Cardiac muscle cell (in vitro differentiated cells and primary cell): ENCODE measurements at regions not wholly inside any gene's neighbourhood (a gene's known extent, or its start where the extent isn't known, plus 50 kb on each side); places are given as distances from the start of the nearest gene placed in this dataset.

Source experiments
- DNase-seq, 2 donors: peaks; one replicate each; pipeline versions ENCODE4 v3.0.0 to v3.0.0-alpha.2; 2010 to 2017; ENCODE audit warnings: low read depth in 1 of 2, low spot score in 1 of 2
- H3K27ac ChIP-seq: fragments of 200-600 bp; sonication (generic); 2 replicates; pipeline ENCODE4 v1.5.1; 2016
- H3K27me3 ChIP-seq: fragments of 200-600 bp; sonication (generic); 2 replicates; pipeline ENCODE4 v1.6.0; 2016; ENCODE audit warnings: control low read depth
- H3K36me3 ChIP-seq: fragments of 200-600 bp; sonication (generic); 2 replicates; pipeline ENCODE4 v1.5.1; 2016; ENCODE audit warnings: control low read depth
- H3K4me1 ChIP-seq: fragments of 200-600 bp; sonication (generic); 2 replicates; pipeline ENCODE4 v1.8.1; 2017; ENCODE audit warnings: low read depth, mild to moderate bottlenecking, mixed run types
- H3K4me3 ChIP-seq: fragments of 200-600 bp; sonication (generic); 2 replicates; pipeline ENCODE4 v1.5.1; 2016; ENCODE audit warnings: mild to moderate bottlenecking
- H3K9me3 ChIP-seq: fragments of 200-600 bp; sonication (generic); 2 replicates; pipeline ENCODE4 v1.5.1; 2017; ENCODE audit warnings: low read depth, mild to moderate bottlenecking, control low read depth
- TF ChIP-seq, protein P1 (sequence below): IDR thresholded peaks from 2 replicates; pipeline ENCODE4 v1.5.1; 2012; ENCODE audit warnings: low read depth, mild to moderate bottlenecking, low read length

DNA sequence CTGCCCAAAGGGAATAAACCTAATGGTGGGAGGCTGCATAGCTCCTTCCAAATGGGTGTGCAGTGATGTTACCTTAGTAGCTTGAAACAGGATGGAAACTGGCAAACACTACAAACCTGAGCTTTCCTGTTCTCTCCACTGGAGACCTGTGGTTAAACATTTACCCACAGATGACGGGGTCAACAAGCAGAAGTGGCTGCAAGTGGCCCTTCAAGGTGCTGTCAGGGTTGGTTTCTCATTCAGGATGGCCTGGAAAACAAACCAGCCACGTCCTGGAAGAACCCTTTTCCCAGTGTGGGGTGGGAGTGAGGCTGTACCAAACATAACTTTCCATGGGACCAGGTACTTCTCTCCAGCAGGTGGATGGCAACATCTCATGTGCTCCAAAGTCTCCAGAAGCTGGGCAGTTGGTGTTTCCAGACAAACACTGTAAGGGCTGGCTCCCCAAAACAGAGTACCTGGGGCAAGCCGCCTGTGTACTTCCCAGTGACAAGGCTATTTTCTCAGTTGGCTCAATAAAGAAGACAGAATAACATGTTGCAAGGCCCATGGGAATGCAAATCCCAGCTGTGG lies 67.5 kb downstream of the DNAJB9 start:
- Histone ChIP-seq H3K4me1 (no peaks in the 10 kb centered on the region), H3K36me3 (no peaks in the 10 kb centered on the region), H3K27me3 (no peaks in the 10 kb centered on the region), H3K4me3 (no peak overlapping the region), H3K9me3 (no peaks in the 10 kb centered on the region), H3K27ac (no peak overlapping the region)
- TF ChIP-seq, protein P1, sequence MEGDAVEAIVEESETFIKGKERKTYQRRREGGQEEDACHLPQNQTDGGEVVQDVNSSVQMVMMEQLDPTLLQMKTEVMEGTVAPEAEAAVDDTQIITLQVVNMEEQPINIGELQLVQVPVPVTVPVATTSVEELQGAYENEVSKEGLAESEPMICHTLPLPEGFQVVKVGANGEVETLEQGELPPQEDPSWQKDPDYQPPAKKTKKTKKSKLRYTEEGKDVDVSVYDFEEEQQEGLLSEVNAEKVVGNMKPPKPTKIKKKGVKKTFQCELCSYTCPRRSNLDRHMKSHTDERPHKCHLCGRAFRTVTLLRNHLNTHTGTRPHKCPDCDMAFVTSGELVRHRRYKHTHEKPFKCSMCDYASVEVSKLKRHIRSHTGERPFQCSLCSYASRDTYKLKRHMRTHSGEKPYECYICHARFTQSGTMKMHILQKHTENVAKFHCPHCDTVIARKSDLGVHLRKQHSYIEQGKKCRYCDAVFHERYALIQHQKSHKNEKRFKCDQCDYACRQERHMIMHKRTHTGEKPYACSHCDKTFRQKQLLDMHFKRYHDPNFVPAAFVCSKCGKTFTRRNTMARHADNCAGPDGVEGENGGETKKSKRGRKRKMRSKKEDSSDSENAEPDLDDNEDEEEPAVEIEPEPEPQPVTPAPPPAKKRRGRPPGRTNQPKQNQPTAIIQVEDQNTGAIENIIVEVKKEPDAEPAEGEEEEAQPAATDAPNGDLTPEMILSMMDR, result no peak
- no peak for DNase-seq

DNA sequence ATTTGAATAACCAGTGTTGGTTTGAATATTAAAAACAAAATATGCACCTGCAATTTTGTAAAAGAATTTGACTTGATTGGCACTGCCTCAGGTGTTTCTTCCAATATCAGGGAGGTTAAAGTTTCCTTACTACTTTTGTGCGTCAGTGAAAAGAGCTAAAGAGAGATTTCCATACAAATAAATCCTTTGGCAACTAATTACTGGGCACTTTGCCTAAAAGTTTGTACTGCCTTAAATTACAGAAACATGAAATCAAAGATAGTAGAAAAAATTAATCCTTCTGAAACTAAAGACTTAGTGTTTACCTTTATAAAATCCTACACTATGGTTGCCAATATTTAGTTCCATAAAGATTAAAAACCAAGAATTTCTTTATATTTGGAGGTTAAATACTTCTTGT lies 72.5 kb downstream of the DNAJB9 start:
- no peaks in the 10 kb centered on the region for H3K36me3 ChIP-seq
- TF ChIP-seq, protein P1, result no peak
- H3K9me3 ChIP-seq, result no peaks in the 10 kb centered on the region
- H3K27ac ChIP-seq, result no peak overlapping the region
- DNase-seq, result no peak
- no peaks in the 10 kb centered on the region for H3K27me3 ChIP-seq
- H3K4me3 ChIP-seq, result no peak overlapping the region
- no peaks in the 10 kb centered on the region for H3K4me1 ChIP-seq

DNA sequence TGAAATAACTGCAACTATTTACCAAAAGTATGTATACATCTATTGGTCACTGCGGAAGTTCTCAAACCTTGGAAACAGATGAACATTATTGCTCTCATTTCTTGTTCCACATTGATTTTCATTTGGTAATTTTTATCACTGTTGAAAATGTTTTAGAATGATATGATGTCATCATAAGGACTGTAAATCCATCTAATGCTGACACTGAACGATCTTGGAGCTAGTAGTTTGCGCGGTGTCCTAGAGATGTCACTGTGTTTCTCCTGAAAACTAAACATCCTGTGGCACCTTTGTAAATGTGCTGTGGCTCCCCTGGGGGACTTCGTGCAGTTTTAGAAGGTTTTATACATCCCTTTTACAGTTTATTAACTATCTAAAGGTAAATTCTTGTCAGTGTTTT lies 73.5 kb downstream of the DNAJB9 start:
- DNase-seq, result no peak
- Histone ChIP-seq H3K4me3 (no peak overlapping the region), H3K4me1 (no peaks in the 10 kb centered on the region), H3K36me3 (no peaks in the 10 kb centered on the region), H3K27ac (no peak overlapping the region), H3K27me3 (no peaks in the 10 kb centered on the region), H3K9me3 (no peaks in the 10 kb centered on the region)
- TF ChIP-seq, protein P1, result no peak

DNA sequence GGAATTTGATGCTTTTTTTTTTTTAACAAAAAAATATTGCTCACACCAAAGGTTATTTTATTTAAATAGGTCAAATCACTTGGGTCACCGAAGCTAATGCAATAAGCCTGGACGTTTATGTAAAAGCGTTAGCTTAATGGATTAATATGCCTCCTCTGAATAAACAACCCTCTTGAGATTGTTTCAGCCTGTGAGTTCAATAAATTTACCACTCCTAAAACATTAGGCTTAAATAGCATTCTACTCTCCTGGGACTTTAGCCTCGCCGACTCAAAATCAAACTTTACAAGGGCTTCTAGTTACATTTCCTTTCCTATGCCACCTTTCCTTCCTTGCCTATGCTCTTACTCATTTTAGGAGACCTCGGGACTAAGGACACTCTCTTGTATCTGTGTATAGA lies 79.3 kb downstream of the DNAJB9 start:
- no peaks in the 10 kb centered on the region for H3K36me3 ChIP-seq
- no peak for DNase-seq
- no peaks in the 10 kb centered on the region for H3K27me3 ChIP-seq
- TF ChIP-seq, protein P1, result no peak
- no peaks in the 10 kb centered on the region for H3K9me3 ChIP-seq
- H3K4me3 ChIP-seq, result no peak overlapping the region
- no peak overlapping the region for H3K27ac ChIP-seq
- H3K4me1 ChIP-seq, result no peaks in the 10 kb centered on the region

DNA sequence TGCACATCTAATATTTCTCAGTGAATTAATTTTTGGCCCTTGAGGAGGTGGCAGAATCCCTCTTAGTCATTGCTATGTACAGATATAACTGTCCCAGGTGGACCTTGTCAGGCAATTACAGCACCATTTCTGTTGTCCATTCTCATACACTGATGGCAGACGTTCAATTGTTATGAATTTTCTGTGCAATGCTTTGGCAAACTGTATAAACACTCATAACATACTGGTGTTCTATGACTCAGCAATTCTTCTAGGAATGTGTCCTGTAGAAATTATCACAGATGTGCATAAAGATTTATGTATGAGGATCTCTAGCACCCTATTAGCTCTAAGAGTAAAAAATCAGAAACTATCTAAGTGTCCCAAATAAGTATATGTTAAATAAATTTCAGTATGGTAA lies 80.8 kb downstream of the DNAJB9 start:
- H3K9me3 ChIP-seq, result no peaks in the 10 kb centered on the region
- no peaks in the 10 kb centered on the region for H3K36me3 ChIP-seq
- H3K27ac ChIP-seq, result no peak overlapping the region
- H3K4me3 ChIP-seq, result no peak overlapping the region
- no peaks in the 10 kb centered on the region for H3K27me3 ChIP-seq
- no peaks in the 10 kb centered on the region for H3K4me1 ChIP-seq
- DNase-seq, result peak in 1 of 2 donors; percentile 80
- TF ChIP-seq, protein P1, result no peak

DNA sequence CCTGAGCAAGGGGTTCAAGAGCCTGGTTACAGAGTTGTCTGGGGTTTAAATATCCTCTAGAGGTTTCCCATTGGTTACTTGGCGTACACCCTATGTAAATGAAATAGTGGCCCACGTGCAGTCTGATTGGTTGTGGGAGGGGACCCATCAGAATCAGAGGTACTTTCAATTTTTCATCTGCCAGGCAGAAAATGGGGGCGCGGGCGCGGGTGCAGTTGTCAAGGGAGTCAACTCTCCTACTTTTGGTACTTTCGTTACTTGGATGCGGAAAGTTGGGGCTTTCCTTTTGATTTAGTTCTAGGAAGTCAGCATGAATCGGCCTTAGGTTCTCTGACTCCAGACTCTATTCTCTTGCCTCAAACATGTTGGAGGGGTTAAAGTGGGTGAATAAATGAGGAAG lies 83.2 kb downstream of the DNAJB9 start:
- Histone ChIP-seq H3K27me3 (no peaks in the 10 kb centered on the region), H3K9me3 (no peaks in the 10 kb centered on the region), H3K4me3 (no peak overlapping the region), H3K4me1 (no peaks in the 10 kb centered on the region), H3K36me3 (no peaks in the 10 kb centered on the region), H3K27ac (no peak overlapping the region)
- TF ChIP-seq, protein P1, result no peak
- DNase-seq, result no peak
